IMR-90 (cell line): ENCODE measurements at regions not wholly inside any gene's neighbourhood (a gene's known extent, or its start where the extent isn't known, plus 50 kb on each side); places are given as distances from the start of the nearest gene placed in this dataset.

Experiments used
- BHLHE40 ChIP-seq: fragments of 150-350 bp; IDR thresholded peaks from 2 replicates; pipeline ENCODE4 v1.6.1; 2016; ENCODE audit warnings: mild to moderate bottlenecking, low read depth, low read length
- CEBPB ChIP-seq: IDR thresholded peaks from 2 replicates; pipeline ENCODE4 v1.6.1; 2012; ENCODE audit warnings: low read depth, low read length, improper control_type of control experiment
- MAZ ChIP-seq: IDR thresholded peaks from 2 replicates; pipeline ENCODE4 v1.6.1; 2012; ENCODE audit warnings: low read depth, mild to moderate bottlenecking, low read length, improper control_type of control experiment, moderate library complexity, borderline replicate concordance
- POLR2A ChIP-seq: IDR thresholded peaks from 2 replicates; pipeline ENCODE4 v1.6.1; 2012; ENCODE audit warnings: mild to moderate bottlenecking, low read depth, low read length
- RAD21 ChIP-seq: IDR thresholded peaks from 2 replicates; pipeline ENCODE4 v1.6.1; 2012; ENCODE audit warnings: low read length, improper control_type of control experiment
- RCOR1 ChIP-seq: IDR thresholded peaks from 2 replicates; pipeline ENCODE4 v1.6.1; 2012; ENCODE audit warnings: mild to moderate bottlenecking, low read length, improper control_type of control experiment; ENCODE audit not compliant: insufficient replicate concordance
- RFX5 ChIP-seq: IDR thresholded peaks from 2 replicates; pipeline ENCODE4 v1.8.0; 2012; ENCODE audit warnings: low read depth, mild to moderate bottlenecking, low read length, moderate library complexity
- TF ChIP-seq, protein P1 (sequence below): conservative IDR thresholded peaks from 2 replicates; pipeline ENCODE4 v1.5.1; 2012; ENCODE audit warnings: mild to moderate bottlenecking, low read depth, low read length, improper control_type of control experiment

DNA sequence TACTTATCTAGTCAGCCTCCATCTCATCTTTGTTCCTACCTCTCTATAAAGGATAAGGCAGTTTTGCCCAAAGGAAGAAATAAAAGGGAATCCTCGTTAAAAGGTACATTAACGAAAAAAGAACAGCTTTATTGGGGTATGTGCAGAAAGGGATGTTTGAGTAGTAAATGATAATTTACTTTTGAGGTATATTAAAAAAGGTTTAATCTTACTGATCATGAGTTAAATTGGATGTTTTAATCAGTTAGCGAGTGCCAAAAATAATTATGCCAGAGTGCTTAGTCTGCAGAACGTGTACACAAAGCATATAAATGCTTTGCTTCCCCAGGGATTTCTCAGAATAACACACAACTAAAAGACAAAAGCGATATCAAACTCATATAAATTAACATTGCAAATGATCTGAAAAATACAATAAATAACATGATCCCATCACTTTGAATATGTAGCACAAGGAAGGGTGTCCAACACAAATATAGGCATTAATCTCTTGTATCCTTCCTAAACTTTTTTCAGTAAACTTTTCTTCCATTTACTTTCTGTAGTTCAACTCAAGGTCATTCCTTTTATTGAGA, 865.0 kb downstream of the NR2F1-AS1 start:
- TF ChIP-seq CEBPB: no peak
- TF ChIP-seq, protein P1, sequence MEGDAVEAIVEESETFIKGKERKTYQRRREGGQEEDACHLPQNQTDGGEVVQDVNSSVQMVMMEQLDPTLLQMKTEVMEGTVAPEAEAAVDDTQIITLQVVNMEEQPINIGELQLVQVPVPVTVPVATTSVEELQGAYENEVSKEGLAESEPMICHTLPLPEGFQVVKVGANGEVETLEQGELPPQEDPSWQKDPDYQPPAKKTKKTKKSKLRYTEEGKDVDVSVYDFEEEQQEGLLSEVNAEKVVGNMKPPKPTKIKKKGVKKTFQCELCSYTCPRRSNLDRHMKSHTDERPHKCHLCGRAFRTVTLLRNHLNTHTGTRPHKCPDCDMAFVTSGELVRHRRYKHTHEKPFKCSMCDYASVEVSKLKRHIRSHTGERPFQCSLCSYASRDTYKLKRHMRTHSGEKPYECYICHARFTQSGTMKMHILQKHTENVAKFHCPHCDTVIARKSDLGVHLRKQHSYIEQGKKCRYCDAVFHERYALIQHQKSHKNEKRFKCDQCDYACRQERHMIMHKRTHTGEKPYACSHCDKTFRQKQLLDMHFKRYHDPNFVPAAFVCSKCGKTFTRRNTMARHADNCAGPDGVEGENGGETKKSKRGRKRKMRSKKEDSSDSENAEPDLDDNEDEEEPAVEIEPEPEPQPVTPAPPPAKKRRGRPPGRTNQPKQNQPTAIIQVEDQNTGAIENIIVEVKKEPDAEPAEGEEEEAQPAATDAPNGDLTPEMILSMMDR: no peak
- no peak for TF ChIP-seq POLR2A
- no peak for TF ChIP-seq RFX5
- TF ChIP-seq RAD21: no peak
- no peak for TF ChIP-seq RCOR1
- no peak for TF ChIP-seq MAZ
- TF ChIP-seq BHLHE40: no peak
